H9 (cell line): ENCODE measurements at regions not wholly inside any gene's neighbourhood (a gene's known extent, or its start where the extent isn't known, plus 50 kb on each side); places are given as distances from the start of the nearest gene placed in this dataset.

Experiments
- DNase-seq: peaks from one replicate; pipeline ENCODE4 v3.0.0-alpha.2; 2017
- H2AFZ ChIP-seq: one replicate; pipeline ENCODE4 v1.6.1; 2013; ENCODE audit warnings: mild to moderate bottlenecking, low read length, control low read depth, moderate library complexity
- H2AK5ac ChIP-seq: 2 replicates; pipeline ENCODE4 v1.6.1; 2013; ENCODE audit warnings: low read length, control low read depth, mixed read lengths; ENCODE audit not compliant: insufficient read length
- H2BK120ac ChIP-seq: one replicate; pipeline ENCODE4 v1.6.1; 2013; ENCODE audit warnings: low read depth, mild to moderate bottlenecking, low read length, control low read depth, inconsistent platforms; ENCODE audit not compliant: poor library complexity, severe bottlenecking
- H2BK12ac ChIP-seq: 2 replicates; pipeline ENCODE4 v1.6.1; 2013; ENCODE audit warnings: low read length, control low read depth, mixed read lengths, low read depth; ENCODE audit not compliant: insufficient read length
- H2BK15ac ChIP-seq: 2 replicates; pipeline ENCODE4 v1.6.1; 2013; ENCODE audit warnings: low read depth, low read length, control low read depth
- H2BK20ac ChIP-seq: one replicate; pipeline ENCODE4 v1.6.1; 2013; ENCODE audit warnings: low read depth, mild to moderate bottlenecking, low read length, control low read depth, inconsistent platforms; ENCODE audit not compliant: poor library complexity, severe bottlenecking
- H2BK5ac ChIP-seq: 2 replicates; pipeline ENCODE4 v1.6.1; 2013; ENCODE audit warnings: low read length, control low read depth, mixed read lengths; ENCODE audit not compliant: insufficient read length
- H3K14ac ChIP-seq: 2 replicates; pipeline ENCODE4 v1.6.1; 2013; ENCODE audit warnings: low read length, control low read depth; ENCODE audit not compliant: insufficient read depth
- H3K18ac ChIP-seq: 2 replicates; pipeline ENCODE4 v1.6.1; 2013; ENCODE audit warnings: low read depth, mild to moderate bottlenecking, mixed read lengths, low read length, control low read depth; ENCODE audit not compliant: insufficient read length
- H3K23ac ChIP-seq: 2 replicates; pipeline ENCODE4 v1.6.1; 2013; ENCODE audit warnings: low read length, control low read depth, mixed read lengths, low read depth; ENCODE audit not compliant: insufficient read length
- H3K23me2 ChIP-seq: 2 replicates; pipeline ENCODE4 v1.6.1; 2013; ENCODE audit warnings: low read depth, mild to moderate bottlenecking, mixed read lengths, low read length, control low read depth; ENCODE audit not compliant: insufficient read length, poor library complexity, severe bottlenecking
- H3K27ac ChIP-seq: 2 replicates; pipeline ENCODE4 v1.5.1; 2013; ENCODE audit warnings: low read length, control low read depth, mixed read lengths, low read depth; ENCODE audit not compliant: insufficient read length
- H3K27me3 ChIP-seq: 2 replicates; pipeline ENCODE4 v1.6.1; 2013; ENCODE audit warnings: low read length, control low read depth, inconsistent platforms; ENCODE audit not compliant: insufficient read depth
- H3K4ac ChIP-seq: 2 replicates; pipeline ENCODE4 v1.6.1; 2013; ENCODE audit warnings: low read depth, mild to moderate bottlenecking, control low read depth, inconsistent platforms, low read length, moderate library complexity
- H3K4me1 ChIP-seq: 2 replicates; pipeline ENCODE4 v1.6.1; 2013; ENCODE audit warnings: low read length, control low read depth, inconsistent platforms; ENCODE audit not compliant: insufficient read depth
- H3K4me2 ChIP-seq: 2 replicates; pipeline ENCODE4 v1.6.1; 2013; ENCODE audit warnings: low read length, control low read depth, mixed read lengths; ENCODE audit not compliant: insufficient read length, insufficient read depth
- H3K56ac ChIP-seq: 2 replicates; pipeline ENCODE4 v1.6.1; 2013; ENCODE audit warnings: low read depth, mild to moderate bottlenecking, mixed read lengths, low read length, control low read depth; ENCODE audit not compliant: insufficient read length
- H3K79me1 ChIP-seq: 2 replicates; pipeline ENCODE4 v1.6.1; 2013; ENCODE audit warnings: low read depth, mild to moderate bottlenecking, moderate library complexity, low read length, control low read depth, inconsistent platforms; ENCODE audit not compliant: insufficient read depth, poor library complexity, severe bottlenecking
- H3K79me2 ChIP-seq: 2 replicates; pipeline ENCODE4 v1.6.1; 2013; ENCODE audit warnings: low read length, control low read depth, inconsistent platforms; ENCODE audit not compliant: insufficient read depth
- H3K9ac ChIP-seq: 2 replicates; pipeline ENCODE4 v1.6.1; 2013; ENCODE audit warnings: low read length, control low read depth, mixed read lengths; ENCODE audit not compliant: insufficient read length; ENCODE audit errors: extremely low read depth
- H3K9me3 ChIP-seq: one replicate; pipeline ENCODE4 v1.6.1; 2013; ENCODE audit warnings: low read depth, low read length, inconsistent platforms; ENCODE audit not compliant: control insufficient read depth
- H3T11ph ChIP-seq: one replicate; pipeline ENCODE4 v1.6.1; 2013; ENCODE audit warnings: mild to moderate bottlenecking, low read length, control low read depth, inconsistent platforms
- H4K20me1 ChIP-seq: one replicate; pipeline ENCODE4 v1.6.1; 2013; ENCODE audit not compliant: control insufficient read depth, insufficient read length, insufficient read depth
- H4K5ac ChIP-seq: 2 replicates; pipeline ENCODE4 v1.6.1; 2013; ENCODE audit warnings: low read depth, mild to moderate bottlenecking, mixed read lengths, low read length, control low read depth; ENCODE audit not compliant: insufficient read length
- H4K8ac ChIP-seq: replicated peaks from 2 replicates; pipeline ENCODE4 v1.6.1; 2013; ENCODE audit warnings: low read length, control low read depth, mixed read lengths, low read depth; ENCODE audit not compliant: insufficient read length
- H4K91ac ChIP-seq: 2 replicates; pipeline ENCODE4 v1.6.1; 2013; ENCODE audit warnings: low read depth, mild to moderate bottlenecking, moderate library complexity, mixed read lengths, low read length, control low read depth; ENCODE audit not compliant: insufficient read length
- H3K27ac Mint-ChIP-seq, 3 experiments: 2 replicates in 2 of 3; 3 replicates in 1 of 3; pipeline ENCODE4 v1.8.0; 2020 to 2021; ENCODE audit warnings: mixed read lengths in 3 of 3, mild to moderate bottlenecking in 1 of 3, moderate library complexity in 1 of 3
- H3K27me3 Mint-ChIP-seq: 2 replicates; pipeline ENCODE4 v1.8.0; 2021; ENCODE audit warnings: low read depth, mild to moderate bottlenecking, moderate library complexity, mixed read lengths
- H3K36me3 Mint-ChIP-seq, 3 experiments: 2 replicates in 2 of 3; 3 replicates in 1 of 3; pipeline ENCODE4 v1.8.0; 2020 to 2021; ENCODE audit warnings: low read depth in 3 of 3, mixed read lengths in 3 of 3; ENCODE audit not compliant: insufficient read depth in 1 of 3
- H3K4me1 Mint-ChIP-seq, 2 experiments: 2 replicates each; pipeline ENCODE4 v1.8.0; 2020; ENCODE audit warnings: mixed read lengths in 2 of 2
- H3K4me3 Mint-ChIP-seq, 2 experiments: 2 replicates in 1 of 2; 3 replicates in 1 of 2; pipeline ENCODE4 v1.8.0; 2020 to 2021; ENCODE audit warnings: mild to moderate bottlenecking in 2 of 2, mixed read lengths in 2 of 2, moderate library complexity in 1 of 2
- H3K9me3 Mint-ChIP-seq, 2 experiments: 2 replicates in 1 of 2; 3 replicates in 1 of 2; pipeline ENCODE4 v1.8.0; 2020; ENCODE audit warnings: mild to moderate bottlenecking in 2 of 2, mixed read lengths in 2 of 2, moderate library complexity in 1 of 2
- WGBS: extraction: QIAGEN DNeasy Blood & Tissue Kit; methylation state at CpG from one replicate; pipeline ENCODE4 v1.1.7; 2013; ENCODE audit warnings: missing lambda C conversion rate, low lambda C conversion rate, mixed read lengths; ENCODE audit not compliant: insufficient read length; ENCODE audit errors: extremely low coverage; 5-methylcytosine and 5-hydroxymethylcytosine counted together
- TF ChIP-seq, protein P1 (sequence below): fragments of 200-600 bp; sonication (generic); conservative IDR thresholded peaks from 3 replicates; pipeline ENCODE4 v1.8.0; 2021; ENCODE audit warnings: antibody characterized with exemption, mild to moderate bottlenecking

DNA sequence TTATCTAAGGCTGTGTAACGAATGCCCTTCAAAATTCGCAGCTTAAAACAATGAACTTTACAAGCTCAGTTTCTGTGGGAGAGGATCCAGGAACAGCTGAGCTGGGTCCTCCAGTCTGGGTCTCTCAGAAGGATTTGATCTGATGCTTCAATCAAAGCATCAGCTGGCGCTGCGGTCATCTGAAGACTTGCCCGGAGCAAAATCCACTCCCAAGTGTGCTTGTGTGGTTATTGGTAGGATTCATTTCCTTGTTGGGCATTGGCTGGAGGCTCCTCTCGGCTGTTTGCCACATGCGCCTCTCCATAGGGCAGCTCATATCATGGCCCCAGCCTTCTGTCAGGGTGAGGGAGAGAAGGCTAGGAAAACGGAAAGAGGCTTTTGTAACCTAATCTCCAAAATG is 269.3 kb upstream of the CHD6 start:
- H2BK15ac ChIP-seq: no peak overlapping the region
- Mint-ChIP-seq H3K4me3 (no peak overlapping the region), H3K9me3 (peaks cover 0 to 2% of the 10 kb centered on the region in 2 experiments; a peak in 2 of 5 replicates), H3K4me1 (peaks cover 23 to 35% of the 10 kb centered on the region in 2 experiments), H3K36me3 (no peaks in the 10 kb centered on the region), H3K27me3 (no peaks in the 10 kb centered on the region), H3K27ac (no peak overlapping the region)
- no peak for DNase-seq
- H3K23me2 ChIP-seq: peaks cover 3% of the 10 kb centered on the region
- no peak overlapping the region for H2AK5ac ChIP-seq
- TF ChIP-seq, protein P1, sequence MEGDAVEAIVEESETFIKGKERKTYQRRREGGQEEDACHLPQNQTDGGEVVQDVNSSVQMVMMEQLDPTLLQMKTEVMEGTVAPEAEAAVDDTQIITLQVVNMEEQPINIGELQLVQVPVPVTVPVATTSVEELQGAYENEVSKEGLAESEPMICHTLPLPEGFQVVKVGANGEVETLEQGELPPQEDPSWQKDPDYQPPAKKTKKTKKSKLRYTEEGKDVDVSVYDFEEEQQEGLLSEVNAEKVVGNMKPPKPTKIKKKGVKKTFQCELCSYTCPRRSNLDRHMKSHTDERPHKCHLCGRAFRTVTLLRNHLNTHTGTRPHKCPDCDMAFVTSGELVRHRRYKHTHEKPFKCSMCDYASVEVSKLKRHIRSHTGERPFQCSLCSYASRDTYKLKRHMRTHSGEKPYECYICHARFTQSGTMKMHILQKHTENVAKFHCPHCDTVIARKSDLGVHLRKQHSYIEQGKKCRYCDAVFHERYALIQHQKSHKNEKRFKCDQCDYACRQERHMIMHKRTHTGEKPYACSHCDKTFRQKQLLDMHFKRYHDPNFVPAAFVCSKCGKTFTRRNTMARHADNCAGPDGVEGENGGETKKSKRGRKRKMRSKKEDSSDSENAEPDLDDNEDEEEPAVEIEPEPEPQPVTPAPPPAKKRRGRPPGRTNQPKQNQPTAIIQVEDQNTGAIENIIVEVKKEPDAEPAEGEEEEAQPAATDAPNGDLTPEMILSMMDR: no peak
- no peak overlapping the region for H3K14ac ChIP-seq
- H4K8ac ChIP-seq: no peak overlapping the region
- H3K4me2 ChIP-seq: no peak overlapping the region
- no peaks in the 10 kb centered on the region for H3K27me3 ChIP-seq
- no peak overlapping the region for H2AFZ ChIP-seq
- no peak overlapping the region for H3K23ac ChIP-seq
- H3K79me2 ChIP-seq: no peaks in the 10 kb centered on the region; the same call in 1 of the 2 replicates
- no peak overlapping the region for H3K56ac ChIP-seq
- no peak overlapping the region for H3K27ac ChIP-seq
- H4K91ac ChIP-seq: no peak overlapping the region
- H3T11ph ChIP-seq: no peak overlapping the region
- no peak overlapping the region for H3K4ac ChIP-seq
- no peaks in the 10 kb centered on the region for H3K9me3 ChIP-seq
- H3K18ac ChIP-seq: no peak overlapping the region
- H2BK12ac ChIP-seq: no peak overlapping the region
- no peak overlapping the region for H2BK5ac ChIP-seq
- H4K20me1 ChIP-seq: no peaks in the 10 kb centered on the region
- H2BK20ac ChIP-seq: no peak overlapping the region
- H2BK120ac ChIP-seq: no peak overlapping the region
- peaks cover 8% of the 10 kb centered on the region for H3K4me1 ChIP-seq
- no peak overlapping the region for H3K9ac ChIP-seq
- WGBS: no CpG with 5 or more reads among the region's 8 CpGs
- H3K79me1 ChIP-seq: no peaks in the 10 kb centered on the region
- no peak overlapping the region for H4K5ac ChIP-seq
